SK-N-MC (cell line): ENCODE measurements at regions not wholly inside any gene's neighbourhood (a gene's known extent, or its start where the extent isn't known, plus 50 kb on each side); places are given as distances from the start of the nearest gene placed in this dataset.

Experiments
- DNase-seq: peaks from one replicate; pipeline ENCODE4 v3.0.0-alpha.2; 2011; ENCODE audit warnings: low read depth, low spot score
- H3K27ac ChIP-seq: fragments of 200-600 bp; sonication (generic); 2 replicates; pipeline ENCODE4 v1.5.1; 2016; ENCODE audit warnings: mixed run types
- H3K36me3 ChIP-seq: fragments of 200-600 bp; sonication (generic); 2 replicates; pipeline ENCODE4 v1.6.1; 2017; ENCODE audit warnings: antibody characterized with exemption, low read length, mixed read lengths; ENCODE audit not compliant: insufficient read depth
- H3K4me3 ChIP-seq: fragments of 200-600 bp; sonication (generic); 2 replicates; pipeline ENCODE4 v1.5.1; 2016
- H3K9ac ChIP-seq: fragments of 200-600 bp; sonication (generic); 2 replicates; pipeline ENCODE4 v1.8.0; 2017; ENCODE audit warnings: mixed run types, mixed read lengths; ENCODE audit not compliant: insufficient read length
- H3K9me3 ChIP-seq: fragments of 200-600 bp; sonication (generic); 2 replicates; pipeline ENCODE4 v1.6.1; 2017; ENCODE audit warnings: low read depth, mild to moderate bottlenecking, antibody characterized with exemption, low read length, moderate library complexity, mixed read lengths
- EZH2 ChIP-seq: fragments of 200-600 bp; sonication (generic); IDR thresholded peaks from one replicate; pipeline ENCODE4 v1.6.1; 2017; ENCODE audit warnings: antibody characterized with exemption
- FOXP2 ChIP-seq: optimal IDR thresholded peaks from 2 replicates; pipeline ENCODE3; 2011; ENCODE audit warnings: mild to moderate bottlenecking, moderate library complexity; ENCODE audit not compliant: insufficient read depth; ENCODE audit errors: extremely low read length, control extremely low read depth
- POLR2AphosphoS5 ChIP-seq: IDR thresholded peaks from 2 replicates; pipeline ENCODE4 v1.6.1; 2012; ENCODE audit warnings: mild to moderate bottlenecking, low read depth, low read length, borderline replicate concordance

- Histone ChIP-seq H3K9me3 (no peaks in the 10 kb centered on the region), H3K9ac (no peak overlapping the region), H3K4me3 (no peak overlapping the region), H3K36me3 (no peaks in the 10 kb centered on the region), H3K27ac (no peak overlapping the region)
- no peak for DNase-seq
- no peak for TF ChIP-seq FOXP2
- TF ChIP-seq POLR2AphosphoS5 = no peak
- no peak for TF ChIP-seq EZH2
Measured at GRCh38 chr13:34756136-34756535, 185.9 kb upstream of the NBEA start.

DNA sequence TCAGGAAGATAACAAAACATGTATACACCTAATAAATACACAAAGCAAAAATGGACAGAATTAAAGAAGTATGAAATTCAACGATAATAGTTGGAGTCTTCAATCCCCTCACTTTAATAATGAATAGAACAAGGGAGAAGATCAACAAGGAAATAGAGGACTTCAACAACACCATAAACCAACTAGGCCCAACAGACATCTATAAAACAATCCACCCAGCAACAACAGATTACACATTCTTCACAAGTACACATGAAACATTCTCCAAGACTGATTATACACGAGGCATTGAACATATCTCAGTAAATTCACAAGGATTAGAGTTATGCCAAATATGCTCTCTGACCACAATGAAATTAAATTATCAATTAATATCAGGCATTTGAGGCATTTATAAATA, 185.5 kb upstream of the NBEA start:
- no peak overlapping the region for H3K27ac ChIP-seq
- no peak for DNase-seq
- H3K36me3 ChIP-seq = no peaks in the 10 kb centered on the region
- no peak overlapping the region for H3K4me3 ChIP-seq
- TF ChIP-seq EZH2 = no peak
- no peak for TF ChIP-seq FOXP2
- TF ChIP-seq POLR2AphosphoS5 = no peak
- no peaks in the 10 kb centered on the region for H3K9me3 ChIP-seq
- no peak overlapping the region for H3K9ac ChIP-seq

GRCh38 chr13:34757441-34757840, 184.6 kb upstream of the NBEA start:
- Histone ChIP-seq H3K9ac (no peak overlapping the region), H3K27ac (no peak overlapping the region), H3K36me3 (no peaks in the 10 kb centered on the region), H3K4me3 (no peak overlapping the region), H3K9me3 (no peaks in the 10 kb centered on the region)
- TF ChIP-seq EZH2 (no peak), FOXP2 (no peak), POLR2AphosphoS5 (no peak)
- no peak for DNase-seq

DNA sequence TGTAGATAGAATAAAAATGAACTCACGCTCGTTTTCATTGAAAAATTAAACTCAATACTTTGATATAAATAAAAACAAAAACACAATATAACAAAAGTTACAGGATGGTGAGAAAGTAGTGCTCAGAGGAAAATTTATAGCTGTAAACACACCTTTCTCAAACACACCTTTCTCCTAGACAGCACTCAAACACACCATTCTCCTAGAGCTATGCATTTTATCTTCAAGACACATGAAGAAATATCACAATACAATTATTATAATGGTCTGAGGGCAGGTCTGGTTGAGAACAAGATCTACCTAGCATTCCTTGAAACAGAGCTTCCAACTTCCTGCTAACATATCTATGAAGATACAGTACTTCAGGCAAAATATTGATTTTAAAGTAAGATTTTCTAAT, 183.4 kb upstream of the NBEA start:
- Histone ChIP-seq H3K4me3 (no peak overlapping the region), H3K36me3 (no peaks in the 10 kb centered on the region), H3K27ac (no peak overlapping the region), H3K9ac (no peak overlapping the region), H3K9me3 (no peaks in the 10 kb centered on the region)
- TF ChIP-seq FOXP2 (no peak), EZH2 (no peak), POLR2AphosphoS5 (no peak)
- no peak for DNase-seq

DNA sequence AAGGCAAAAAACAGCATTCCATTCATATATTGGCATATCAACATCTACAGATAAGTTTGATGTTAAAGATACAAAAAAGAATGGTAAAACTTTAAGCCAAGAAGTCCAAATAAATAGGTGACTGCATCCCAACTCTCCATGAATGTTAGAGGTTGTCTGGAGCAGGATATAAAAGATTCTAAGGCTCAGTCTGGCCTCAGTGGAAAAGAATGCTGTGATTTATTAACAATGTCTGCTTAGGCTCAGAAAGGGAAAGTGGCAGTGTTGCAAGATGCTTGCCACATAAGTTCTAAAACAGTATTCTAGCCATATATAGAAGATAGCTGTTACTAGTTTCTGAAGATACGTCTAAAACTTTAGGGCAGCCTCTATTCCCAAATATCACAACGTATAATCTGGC, 179.8 kb upstream of the NBEA start:
- H3K9me3 ChIP-seq = no peaks in the 10 kb centered on the region
- no peak overlapping the region for H3K4me3 ChIP-seq
- no peak overlapping the region for H3K9ac ChIP-seq
- no peak for TF ChIP-seq POLR2AphosphoS5
- no peak for TF ChIP-seq FOXP2
- TF ChIP-seq EZH2 = no peak
- no peaks in the 10 kb centered on the region for H3K36me3 ChIP-seq
- no peak for DNase-seq
- H3K27ac ChIP-seq = no peak overlapping the region

- H3K4me3 ChIP-seq = no peak overlapping the region
- H3K36me3 ChIP-seq = no peaks in the 10 kb centered on the region
- no peak for TF ChIP-seq FOXP2
- TF ChIP-seq POLR2AphosphoS5 = no peak
- no peak for TF ChIP-seq EZH2
- H3K9ac ChIP-seq = no peak overlapping the region
- H3K9me3 ChIP-seq = no peaks in the 10 kb centered on the region
- no peak for DNase-seq
- no peak overlapping the region for H3K27ac ChIP-seq
Measured at GRCh38 chr13:34764246-34764645, 177.8 kb upstream of the NBEA start.

GRCh38 chr13:34765446-34766180, 176.5 kb upstream of the NBEA start:
- no peaks in the 10 kb centered on the region for H3K9me3 ChIP-seq
- TF ChIP-seq POLR2AphosphoS5 (no peak), EZH2 (no peak), FOXP2 (no peak)

GRCh38 chr13:34767778-34768177, 174.3 kb upstream of the NBEA start:
- no peaks in the 10 kb centered on the region for H3K9me3 ChIP-seq
- no peak overlapping the region for H3K27ac ChIP-seq
- H3K4me3 ChIP-seq = no peak overlapping the region
- no peak overlapping the region for H3K9ac ChIP-seq
- no peak for TF ChIP-seq POLR2AphosphoS5
- no peaks in the 10 kb centered on the region for H3K36me3 ChIP-seq
- DNase-seq = no peak

More at GRCh38 chr13:34765446-34766180, 176.5 kb upstream of the NBEA start:
- Histone ChIP-seq H3K4me3 (no peak overlapping the region), H3K27ac (no peak overlapping the region), H3K36me3 (no peaks in the 10 kb centered on the region), H3K9ac (no peak overlapping the region)
- DNase-seq = no peak

DNA sequence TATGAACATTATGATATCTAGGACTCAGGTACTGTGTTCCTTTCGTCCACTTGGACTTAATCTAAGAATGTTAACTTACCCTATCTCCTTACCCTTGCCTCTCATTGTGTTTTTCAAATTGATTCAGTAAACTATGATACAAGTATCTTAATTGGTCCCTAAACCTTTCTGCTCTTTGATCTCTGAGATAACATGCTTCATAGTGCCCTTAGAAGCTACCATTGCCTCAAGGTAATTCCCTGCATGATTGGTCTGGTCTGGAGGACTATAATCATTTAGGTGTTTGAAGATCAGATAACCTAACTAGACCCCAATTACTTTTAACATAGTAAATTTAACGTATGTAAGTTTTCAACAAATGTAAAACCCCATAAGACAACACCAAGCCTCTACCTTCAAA, 169.9 kb upstream of the NBEA start:
- no peak for DNase-seq
- Histone ChIP-seq H3K27ac (no peak overlapping the region), H3K36me3 (no peaks in the 10 kb centered on the region), H3K9me3 (no peaks in the 10 kb centered on the region), H3K4me3 (no peak overlapping the region), H3K9ac (no peak overlapping the region)
- TF ChIP-seq EZH2 (no peak), FOXP2 (no peak), POLR2AphosphoS5 (no peak)
